ENCODE measurements at regions not wholly inside any gene's neighbourhood (a gene's known extent, or its start where the extent isn't known, plus 50 kb on each side); places are given as distances from the start of the nearest gene placed in this dataset.
"Not testable (repeated sequence)": the region's sequence is repeated elsewhere in the genome, so short reads cannot be mapped to it uniquely, and the experiment has no call there.

DNA sequence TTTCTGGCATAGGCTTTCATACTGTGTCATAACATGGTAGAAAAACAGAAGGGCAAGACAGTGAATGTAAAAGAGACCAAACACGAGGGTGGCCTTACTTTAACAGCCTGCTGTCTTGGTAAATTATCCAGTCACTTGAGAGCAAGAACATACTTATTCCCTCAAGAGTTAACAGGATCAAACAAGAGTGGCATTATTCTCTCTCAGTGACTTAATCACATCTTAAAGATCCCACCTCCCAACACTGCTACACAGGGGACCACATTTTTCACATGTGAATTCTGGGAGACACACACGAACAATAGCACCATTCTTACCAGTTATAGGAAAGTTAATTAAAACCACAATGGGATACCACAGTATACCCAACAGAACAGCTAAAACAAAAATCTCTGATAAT lies 898.0 kb upstream of the C9orf72 start:
- TF ChIP-seq, protein P1, sequence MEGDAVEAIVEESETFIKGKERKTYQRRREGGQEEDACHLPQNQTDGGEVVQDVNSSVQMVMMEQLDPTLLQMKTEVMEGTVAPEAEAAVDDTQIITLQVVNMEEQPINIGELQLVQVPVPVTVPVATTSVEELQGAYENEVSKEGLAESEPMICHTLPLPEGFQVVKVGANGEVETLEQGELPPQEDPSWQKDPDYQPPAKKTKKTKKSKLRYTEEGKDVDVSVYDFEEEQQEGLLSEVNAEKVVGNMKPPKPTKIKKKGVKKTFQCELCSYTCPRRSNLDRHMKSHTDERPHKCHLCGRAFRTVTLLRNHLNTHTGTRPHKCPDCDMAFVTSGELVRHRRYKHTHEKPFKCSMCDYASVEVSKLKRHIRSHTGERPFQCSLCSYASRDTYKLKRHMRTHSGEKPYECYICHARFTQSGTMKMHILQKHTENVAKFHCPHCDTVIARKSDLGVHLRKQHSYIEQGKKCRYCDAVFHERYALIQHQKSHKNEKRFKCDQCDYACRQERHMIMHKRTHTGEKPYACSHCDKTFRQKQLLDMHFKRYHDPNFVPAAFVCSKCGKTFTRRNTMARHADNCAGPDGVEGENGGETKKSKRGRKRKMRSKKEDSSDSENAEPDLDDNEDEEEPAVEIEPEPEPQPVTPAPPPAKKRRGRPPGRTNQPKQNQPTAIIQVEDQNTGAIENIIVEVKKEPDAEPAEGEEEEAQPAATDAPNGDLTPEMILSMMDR (conservative IDR thresholded peaks at IDR 0.05), result no peak
- no peak for TF ChIP-seq EZH2 (IDR thresholded peaks at IDR 0.05; ENCODE audit: low read depth)
- no peak for DNase-seq
- ChIA-PET POLR2A (ENCODE audit: unreplicated experiment) (no interaction called here), CTCF (no interaction called here)
- Histone ChIP-seq H3K9me2 (ENCODE audit: insufficient read depth) (no peaks in the 10 kb centered on the region), H4K20me1 (ENCODE audit: insufficient read depth) (no peaks in the 10 kb centered on the region), H2AFZ (no peak overlapping the region), H3K36me3 (ENCODE audit: low read depth) (no peaks in the 10 kb centered on the region), H3K79me2 (ENCODE audit: low read depth) (no peaks in the 10 kb centered on the region), H3K27ac (no peak overlapping the region), H3F3A (ENCODE audit: insufficient read depth, low read depth) (no peaks in the 10 kb centered on the region), H3K27me3 (ENCODE audit: insufficient read depth, low read depth) (no peaks in the 10 kb centered on the region), H3K4me2 (no peak overlapping the region), H3K9me3 (ENCODE audit: insufficient read depth, low read depth) (no peaks in the 10 kb centered on the region), H3K4me1 (replicated peaks; ENCODE audit: insufficient read depth) (no peaks in the 10 kb centered on the region), H3K4me3 (no peak overlapping the region)
- BruUV-seq (replicated peaks), result no TSS peak
- intact Hi-C loops (cut with micrococcal nuclease; ENCODE audit: unreplicated experiment), result no loop called here

DNA sequence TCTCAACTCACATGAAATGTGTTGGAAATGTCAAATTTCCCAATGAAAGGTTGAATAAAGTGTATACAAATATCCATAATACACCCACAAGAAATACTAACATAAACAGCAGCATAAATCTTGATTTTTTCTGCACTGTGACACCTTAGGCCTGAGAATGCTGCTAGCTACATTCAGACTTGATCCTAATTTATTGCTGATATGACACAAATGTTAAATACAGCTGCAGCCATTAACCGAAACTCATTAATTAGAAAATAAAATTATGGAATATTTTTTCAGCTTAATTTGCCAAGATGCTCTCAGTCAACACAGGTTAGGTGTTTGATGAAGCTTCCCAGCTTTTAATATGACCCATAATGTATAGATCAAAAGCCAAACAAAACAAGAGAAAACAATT lies 914.3 kb upstream of the C9orf72 start:
- Histone ChIP-seq H3K9me2 (ENCODE audit: insufficient read depth) (no peaks in the 10 kb centered on the region), H3K4me3 (no peak overlapping the region), H3K4me1 (replicated peaks; ENCODE audit: insufficient read depth) (no peaks in the 10 kb centered on the region), H2AFZ (no peak overlapping the region), H3K36me3 (ENCODE audit: low read depth) (no peaks in the 10 kb centered on the region), H3F3A (ENCODE audit: insufficient read depth, low read depth) (no peaks in the 10 kb centered on the region), H3K4me2 (no peak overlapping the region), H3K79me2 (ENCODE audit: low read depth) (no peaks in the 10 kb centered on the region), H4K20me1 (ENCODE audit: insufficient read depth) (no peaks in the 10 kb centered on the region), H3K27me3 (ENCODE audit: insufficient read depth, low read depth) (no peaks in the 10 kb centered on the region), H3K27ac (no peak overlapping the region), H3K9me3 (ENCODE audit: insufficient read depth, low read depth) (no peaks in the 10 kb centered on the region)
- TF ChIP-seq, protein P1 (conservative IDR thresholded peaks at IDR 0.05), result no peak
- TF ChIP-seq EZH2 (IDR thresholded peaks at IDR 0.05; ENCODE audit: low read depth), result no peak
- ChIA-PET CTCF (no interaction called here), POLR2A (ENCODE audit: unreplicated experiment) (no interaction called here)
- intact Hi-C loops (cut with micrococcal nuclease; ENCODE audit: unreplicated experiment), result no loop called here
- BruUV-seq (replicated peaks), result no TSS peak
- DNase-seq, result no peak

DNA sequence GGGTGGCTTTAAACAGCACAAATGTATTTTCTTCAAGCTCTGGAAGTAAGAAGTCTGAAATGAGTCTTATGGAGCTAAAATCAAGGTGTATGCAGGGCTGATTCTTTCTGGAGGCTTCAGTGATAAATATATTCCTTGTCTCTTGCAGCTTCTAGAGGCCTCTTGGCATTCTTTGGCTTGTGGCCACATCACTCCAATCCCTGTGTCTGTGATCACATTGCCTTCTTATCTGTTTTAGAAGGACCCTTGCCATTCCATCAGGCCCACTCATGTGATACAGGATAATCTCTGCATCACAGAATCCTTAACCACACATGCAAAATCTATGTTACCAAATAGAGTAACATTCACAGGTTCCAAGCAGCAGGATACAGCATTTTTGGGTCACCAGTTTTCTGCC lies 917.8 kb upstream of the C9orf72 start:
- H3K9me3 ChIP-seq (ENCODE audit: insufficient read depth, low read depth), result no peaks in the 10 kb centered on the region
- no peak overlapping the region for H3K4me2 ChIP-seq
- DNase-seq, result no peak
- H3K4me1 ChIP-seq (replicated peaks; ENCODE audit: insufficient read depth), result no peaks in the 10 kb centered on the region
- H3K27me3 ChIP-seq (ENCODE audit: insufficient read depth, low read depth), result no peaks in the 10 kb centered on the region
- no peak overlapping the region for H3K27ac ChIP-seq
- POLR2A ChIA-PET (ENCODE audit: unreplicated experiment), result no interaction called here
- CTCF ChIA-PET, result no interaction called here
- no peak for TF ChIP-seq EZH2 (IDR thresholded peaks at IDR 0.05; ENCODE audit: low read depth)
- TF ChIP-seq, protein P1 (conservative IDR thresholded peaks at IDR 0.05), result no peak
- H3K9me2 ChIP-seq (ENCODE audit: insufficient read depth), result no peaks in the 10 kb centered on the region
- H3K4me3 ChIP-seq, result no peak overlapping the region
- no peaks in the 10 kb centered on the region for H3K36me3 ChIP-seq (ENCODE audit: low read depth)
- intact Hi-C loops (cut with micrococcal nuclease; ENCODE audit: unreplicated experiment), result no loop called here
- no TSS peak for BruUV-seq (replicated peaks)
- H3F3A ChIP-seq (ENCODE audit: insufficient read depth, low read depth), result no peaks in the 10 kb centered on the region
- no peak overlapping the region for H2AFZ ChIP-seq
- no peaks in the 10 kb centered on the region for H3K79me2 ChIP-seq (ENCODE audit: low read depth)
- H4K20me1 ChIP-seq (ENCODE audit: insufficient read depth), result no peaks in the 10 kb centered on the region

DNA sequence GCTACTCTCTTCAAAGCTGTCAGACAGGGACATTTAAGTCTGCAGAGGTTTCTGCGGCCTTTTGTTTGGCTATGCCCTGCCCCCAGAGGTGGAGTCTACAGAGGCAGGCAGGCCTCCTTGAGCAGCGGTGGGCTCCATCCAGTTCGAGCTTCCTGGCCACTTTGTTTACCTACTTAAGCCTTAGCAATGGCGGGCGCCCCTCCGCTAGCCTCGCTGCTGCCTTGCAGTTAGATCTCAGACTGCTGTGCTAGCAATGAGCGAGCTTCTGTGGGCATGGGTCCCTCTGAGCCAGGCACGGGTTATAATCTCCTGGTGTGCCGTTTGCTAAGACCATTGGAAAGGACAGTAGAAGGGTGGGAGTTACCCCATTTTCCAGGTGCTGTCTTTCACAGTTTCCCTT lies 924.9 kb upstream of the C9orf72 start:
- H3K4me1 ChIP-seq (replicated peaks; ENCODE audit: insufficient read depth); intact Hi-C loops (cut with micrococcal nuclease; ENCODE audit: unreplicated experiment); H4K20me1 ChIP-seq (ENCODE audit: insufficient read depth); H3K4me2 ChIP-seq; POLR2A ChIA-PET (ENCODE audit: unreplicated experiment); H2AFZ ChIP-seq; DNase-seq; H3K27ac ChIP-seq; H3K36me3 ChIP-seq (ENCODE audit: low read depth); H3K9me2 ChIP-seq (ENCODE audit: insufficient read depth); H3K9me3 ChIP-seq (ENCODE audit: insufficient read depth, low read depth); H3K4me3 ChIP-seq; BruUV-seq (replicated peaks); H3K27me3 ChIP-seq (ENCODE audit: insufficient read depth, low read depth); H3K79me2 ChIP-seq (ENCODE audit: low read depth); H3F3A ChIP-seq (ENCODE audit: insufficient read depth, low read depth); CTCF ChIA-PET: not testable (repeated sequence)

All from PC-9 (cell line).